HCT116 (cell line): ENCODE measurements at regions not wholly inside any gene's neighbourhood (a gene's known extent, or its start where the extent isn't known, plus 50 kb on each side); places are given as distances from the start of the nearest gene placed in this dataset.

Experiments used
- ATAC-seq: fragments of 200-7000 bp; cut with Tn5 transposase; 2 replicates; pipeline ENCODE4 v1.9.1; 2020; ENCODE audit warnings: mild to moderate bottlenecking, moderate library complexity
- BruUV-seq: library from RNA; stranded (reverse); fragments of 400-500 nt; replicated peaks from 2 replicates; lab custom pipeline; 2021; lab: Mats Ljungman, UMichigan
- CTCF ChIA-PET: fragments of 300-600 bp; sonication (Branson Sonifier 250); formaldehyde crosslinking; loops from one replicate; lab custom pipeline; 2021; ENCODE audit warnings: antibody characterized with exemption; lab: Charles Lee
- POLR2A ChIA-PET: fragments of 300-600, 350-600 bp; sonication (Branson Sonifier 250); formaldehyde crosslinking; loops from one replicate; lab custom pipeline; 2021; ENCODE audit warnings: antibody characterized with exemption; lab: Charles Lee
- RAD21 ChIA-PET, 2 experiments: fragments of 300-600 bp; sonication (Branson Sonifier 250); formaldehyde crosslinking; loops; one replicate each; lab custom pipeline; 2023; ENCODE audit warnings: low total read pairs in 2 of 2; ENCODE audit not compliant: uncharacterized antibody in 2 of 2, unreplicated experiment in 2 of 2, low non-redundant PET in 1 of 2; lab: Charles Lee
- DNase-seq: peaks from one replicate; pipeline ENCODE4 v3.0.0-alpha.2; 2010; ENCODE audit warnings: low read depth, low spot score
- H2AFZ ChIP-seq: fragments of 200-600 bp; shearing (Covaris generic), sonication (generic); 2 replicates; pipeline ENCODE4 v1.6.1; 2017; ENCODE audit warnings: low read depth, mixed run types, mixed read lengths, antibody characterized with exemption, low read length; ENCODE audit not compliant: poor library complexity, severe bottlenecking
- H3K27ac ChIP-seq: 2 replicates; pipeline ENCODE4 v1.5.1; 2012; ENCODE audit warnings: low read depth, low read length
- H3K27me3 ChIP-seq: fragments of 200-600 bp; sonication (generic); 2 replicates; pipeline ENCODE4 v1.6.1; 2016; ENCODE audit warnings: mixed run types, low read length, mixed read lengths; ENCODE audit not compliant: insufficient read depth
- H3K36me3 ChIP-seq, 2 experiments: fragments of 200-500 bp in 1 of 2; fragments of 200-600 bp in 1 of 2; sonication (Bioruptor generic) in 1 of 2; sonication (generic) in 1 of 2; 2 replicates each; pipeline versions ENCODE4 v1.5.1 to v1.6.1; 2014 to 2016; ENCODE audit warnings: low read length in 2 of 2, inconsistent platforms in 1 of 2, mixed read lengths in 1 of 2, mixed run types in 1 of 2; ENCODE audit not compliant: insufficient read depth in 2 of 2, control insufficient read depth in 1 of 2
- H3K4me1 ChIP-seq, 2 experiments: fragments of 200-600 bp in 1 of 2; sonication (generic) in 1 of 2; 2 replicates each; pipeline versions ENCODE4 v1.5.1 to v1.6.1; 2012 to 2017; ENCODE audit warnings: low read length in 2 of 2, inconsistent platforms in 1 of 2, mild to moderate bottlenecking in 1 of 2, mixed read lengths in 1 of 2, mixed run types in 1 of 2, moderate library complexity in 1 of 2; ENCODE audit not compliant: insufficient read depth in 2 of 2, control insufficient read depth in 1 of 2
- H3K4me2 ChIP-seq: fragments of 200-600 bp; sonication (generic); 2 replicates; pipeline ENCODE4 v1.6.1; 2017; ENCODE audit warnings: mixed run types, low read length, mixed read lengths
- H3K4me3 ChIP-seq, 2 experiments: fragments of 200-600 bp in 1 of 2; sonication (generic) in 1 of 2; replicated peaks in 1 of 2; 2 replicates each; pipeline ENCODE4 v1.5.1; 2011 to 2016; ENCODE audit warnings: low read length in 2 of 2, control low read depth in 1 of 2, low read depth in 1 of 2, mild to moderate bottlenecking in 1 of 2, mixed read lengths in 1 of 2, mixed run types in 1 of 2
- H3K79me2 ChIP-seq: fragments of 200-600 bp; sonication (generic); 2 replicates; pipeline ENCODE4 v1.6.1; 2017; ENCODE audit warnings: mild to moderate bottlenecking, mixed run types, low read length, moderate library complexity, mixed read lengths; ENCODE audit not compliant: insufficient read depth
- H3K9ac ChIP-seq: fragments of 200-600 bp; sonication (generic); 2 replicates; pipeline ENCODE4 v1.6.1; 2016; ENCODE audit warnings: low read length, mixed read lengths
- H3K9me2 ChIP-seq: fragments of 200-600 bp; sonication (generic), shearing (Covaris generic); 2 replicates; pipeline ENCODE4 v1.6.1; 2017; ENCODE audit warnings: mixed run types, mild to moderate bottlenecking, moderate library complexity; ENCODE audit not compliant: insufficient read depth
- H3K9me3 ChIP-seq, 2 experiments: fragments of 200-500 bp in 1 of 2; fragments of 200-600 bp in 1 of 2; sonication (Bioruptor generic) in 1 of 2; sonication (generic) in 1 of 2; 2 replicates each; pipeline ENCODE4 v1.6.1; 2014 to 2017; ENCODE audit warnings: low read length in 2 of 2, mixed read lengths in 2 of 2, inconsistent platforms in 1 of 2, low read depth in 1 of 2, mild to moderate bottlenecking in 1 of 2, mixed run types in 1 of 2, moderate library complexity in 1 of 2; ENCODE audit not compliant: control insufficient read depth in 1 of 2, insufficient read depth in 1 of 2
- H4K20me1 ChIP-seq: fragments of 200-600 bp; sonication (generic), shearing (Covaris generic); 2 replicates; pipeline ENCODE4 v1.6.1; 2017; ENCODE audit warnings: mixed run types, mild to moderate bottlenecking, moderate library complexity; ENCODE audit not compliant: insufficient read depth
- ATF3 ChIP-seq: IDR thresholded peaks from 2 replicates; pipeline ENCODE4 v1.6.1; 2012
- CTCF ChIP-seq, 3 experiments: fragments of 200-600 bp in 1 of 3; sonication (generic) in 1 of 3; IDR thresholded peaks in 2 of 3; conservative IDR thresholded peaks in 1 of 3; 2 replicates each; pipeline ENCODE4 v1.5.1; 2012 to 2017; ENCODE audit warnings: low read depth in 2 of 3, low read length in 2 of 3, antibody characterized with exemption in 1 of 3, borderline replicate concordance in 1 of 3, control low read depth in 1 of 3, mild to moderate bottlenecking in 1 of 3, mixed read lengths in 1 of 3, mixed run types in 1 of 3, moderate library complexity in 1 of 3; ENCODE audit not compliant: insufficient read depth in 1 of 3
- EZH2 ChIP-seq: fragments of 200-600 bp; sonication (generic); IDR thresholded peaks from 2 replicates; pipeline ENCODE4 v1.6.1; 2017; ENCODE audit warnings: antibody characterized with exemption, mixed run types
- FOSL1 ChIP-seq: IDR thresholded peaks from 2 replicates; pipeline ENCODE4 v1.6.1; 2012; ENCODE audit warnings: low read depth
- JUND ChIP-seq: IDR thresholded peaks from 2 replicates; pipeline ENCODE4 v1.6.1; 2012
- POLR2A ChIP-seq: IDR thresholded peaks from 2 replicates; pipeline ENCODE4 v1.7.0; 2011; ENCODE audit warnings: borderline replicate concordance; ENCODE audit not compliant: insufficient read depth, insufficient read length; ENCODE audit errors: extremely low read depth
- RAD21 ChIP-seq: IDR thresholded peaks from 2 replicates; pipeline ENCODE4 v1.6.1; 2012; ENCODE audit warnings: low read depth, mild to moderate bottlenecking
- SIN3A ChIP-seq: IDR thresholded peaks from 2 replicates; pipeline ENCODE4 v1.6.1; 2012; ENCODE audit warnings: low read depth
- TCF7L2 ChIP-seq: IDR thresholded peaks from 2 replicates; pipeline ENCODE4 v1.7.0; 2011; ENCODE audit warnings: borderline replicate concordance, inconsistent platforms; ENCODE audit not compliant: insufficient read depth, insufficient read length; ENCODE audit errors: extremely low read depth
- YY1 ChIP-seq: IDR thresholded peaks from 2 replicates; pipeline ENCODE4 v1.6.1; 2011; ENCODE audit warnings: low read length, low read depth, moderate library complexity, mild to moderate bottlenecking; ENCODE audit not compliant: insufficient replicate concordance; ENCODE audit errors: extremely low read depth
- ZFX ChIP-seq: fragments of 450-650 bp; IDR thresholded peaks from 2 replicates; pipeline ENCODE4 v1.6.1; 2017
- ZNF274 ChIP-seq: fragments of 200-500 bp; sonication (Bioruptor generic); IDR thresholded peaks from 2 replicates; pipeline ENCODE4 v1.6.1; 2014; ENCODE audit warnings: mild to moderate bottlenecking, low read depth, low read length, inconsistent platforms
- intact Hi-C: fragments of 100-400 bp; cut with micrococcal nuclease; formaldehyde crosslinking; loops from 2 replicates; pipeline ENCODE4 v1.10.0; 2022
- TF ChIP-seq, protein P1 (sequence below): IDR thresholded peaks from 2 replicates; pipeline ENCODE4 v1.6.1; 2012; ENCODE audit warnings: low read depth
- TF ChIP-seq, protein P2 (sequence below): IDR thresholded peaks from 2 replicates; pipeline ENCODE4 v1.6.1; 2011; ENCODE audit warnings: mild to moderate bottlenecking, low read length, moderate library complexity; ENCODE audit not compliant: insufficient replicate concordance; ENCODE audit errors: extremely low read depth

GRCh38 chr6:81896525-81897503 lies 144.3 kb upstream of the TENT5A start:
- H3K9me3 ChIP-seq = no peaks in the 10 kb centered on the region
- no TSS peak for BruUV-seq
- TF ChIP-seq POLR2A (no peak), SIN3A (no peak), YY1 (no peak), ZNF274 (no peak), ZFX (no peak), EZH2 (no peak), TCF7L2 (no peak), CTCF (IDR thresholded peaks at IDR 0.05 in 2 of 3, conservative IDR thresholded peaks at IDR 0.05 in 1 of 3; ENCODE audit: borderline replicate concordance in 1 of 3, insufficient read depth in 1 of 3, low read depth in 2 of 3, low read length in 2 of 3) (no peak), JUND (no peak), ATF3 (no peak), RAD21 (no peak), FOSL1 (no peak)
- TF ChIP-seq, protein P1, sequence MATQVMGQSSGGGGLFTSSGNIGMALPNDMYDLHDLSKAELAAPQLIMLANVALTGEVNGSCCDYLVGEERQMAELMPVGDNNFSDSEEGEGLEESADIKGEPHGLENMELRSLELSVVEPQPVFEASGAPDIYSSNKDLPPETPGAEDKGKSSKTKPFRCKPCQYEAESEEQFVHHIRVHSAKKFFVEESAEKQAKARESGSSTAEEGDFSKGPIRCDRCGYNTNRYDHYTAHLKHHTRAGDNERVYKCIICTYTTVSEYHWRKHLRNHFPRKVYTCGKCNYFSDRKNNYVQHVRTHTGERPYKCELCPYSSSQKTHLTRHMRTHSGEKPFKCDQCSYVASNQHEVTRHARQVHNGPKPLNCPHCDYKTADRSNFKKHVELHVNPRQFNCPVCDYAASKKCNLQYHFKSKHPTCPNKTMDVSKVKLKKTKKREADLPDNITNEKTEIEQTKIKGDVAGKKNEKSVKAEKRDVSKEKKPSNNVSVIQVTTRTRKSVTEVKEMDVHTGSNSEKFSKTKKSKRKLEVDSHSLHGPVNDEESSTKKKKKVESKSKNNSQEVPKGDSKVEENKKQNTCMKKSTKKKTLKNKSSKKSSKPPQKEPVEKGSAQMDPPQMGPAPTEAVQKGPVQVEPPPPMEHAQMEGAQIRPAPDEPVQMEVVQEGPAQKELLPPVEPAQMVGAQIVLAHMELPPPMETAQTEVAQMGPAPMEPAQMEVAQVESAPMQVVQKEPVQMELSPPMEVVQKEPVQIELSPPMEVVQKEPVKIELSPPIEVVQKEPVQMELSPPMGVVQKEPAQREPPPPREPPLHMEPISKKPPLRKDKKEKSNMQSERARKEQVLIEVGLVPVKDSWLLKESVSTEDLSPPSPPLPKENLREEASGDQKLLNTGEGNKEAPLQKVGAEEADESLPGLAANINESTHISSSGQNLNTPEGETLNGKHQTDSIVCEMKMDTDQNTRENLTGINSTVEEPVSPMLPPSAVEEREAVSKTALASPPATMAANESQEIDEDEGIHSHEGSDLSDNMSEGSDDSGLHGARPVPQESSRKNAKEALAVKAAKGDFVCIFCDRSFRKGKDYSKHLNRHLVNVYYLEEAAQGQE = no peak
- TF ChIP-seq, protein P2, sequence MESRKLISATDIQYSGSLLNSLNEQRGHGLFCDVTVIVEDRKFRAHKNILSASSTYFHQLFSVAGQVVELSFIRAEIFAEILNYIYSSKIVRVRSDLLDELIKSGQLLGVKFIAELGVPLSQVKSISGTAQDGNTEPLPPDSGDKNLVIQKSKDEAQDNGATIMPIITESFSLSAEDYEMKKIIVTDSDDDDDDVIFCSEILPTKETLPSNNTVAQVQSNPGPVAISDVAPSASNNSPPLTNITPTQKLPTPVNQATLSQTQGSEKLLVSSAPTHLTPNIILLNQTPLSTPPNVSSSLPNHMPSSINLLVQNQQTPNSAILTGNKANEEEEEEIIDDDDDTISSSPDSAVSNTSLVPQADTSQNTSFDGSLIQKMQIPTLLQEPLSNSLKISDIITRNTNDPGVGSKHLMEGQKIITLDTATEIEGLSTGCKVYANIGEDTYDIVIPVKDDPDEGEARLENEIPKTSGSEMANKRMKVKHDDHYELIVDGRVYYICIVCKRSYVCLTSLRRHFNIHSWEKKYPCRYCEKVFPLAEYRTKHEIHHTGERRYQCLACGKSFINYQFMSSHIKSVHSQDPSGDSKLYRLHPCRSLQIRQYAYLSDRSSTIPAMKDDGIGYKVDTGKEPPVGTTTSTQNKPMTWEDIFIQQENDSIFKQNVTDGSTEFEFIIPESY = no peak
- H3K4me3 ChIP-seq = no peak overlapping the region
- H3K9me2 ChIP-seq = no peaks in the 10 kb centered on the region
- H3K9ac ChIP-seq = no peak overlapping the region
- H3K27me3 ChIP-seq = no peaks in the 10 kb centered on the region
- no peak for DNase-seq
- H2AFZ ChIP-seq = no peak overlapping the region
- no peak overlapping the region for H3K27ac ChIP-seq
- ChIA-PET RAD21 (no interaction called here), POLR2A (no interaction called here), CTCF (no interaction called here)
- H3K36me3 ChIP-seq = no peaks in the 10 kb centered on the region
- ATAC-seq = no peak
- peaks cover 0 to 16% of the 10 kb centered on the region in 2 experiments; a peak in 3 of 4 replicates for H3K4me1 ChIP-seq
- no peaks in the 10 kb centered on the region for H4K20me1 ChIP-seq
- no peaks in the 10 kb centered on the region for H3K79me2 ChIP-seq
- no peak overlapping the region for H3K4me2 ChIP-seq
- intact Hi-C loops = no loop called here
